SK-N-SH treated with all-trans-retinoic acid at 6 μM for 48 hours (cell line): ENCODE measurements at regions not wholly inside any gene's neighbourhood (a gene's known extent, or its start where the extent isn't known, plus 50 kb on each side); places are given as distances from the start of the nearest gene placed in this dataset.

Source experiments
- ARNTL ChIP-seq: fragments of 450-650 bp; formaldehyde crosslinking; IDR thresholded peaks from 2 replicates; pipeline ENCODE4 v1.5.0; 2020; ENCODE audit warnings: low read depth, mild to moderate bottlenecking, moderate library complexity, borderline replicate concordance
- CREB5 ChIP-seq: fragments of 250-450 bp; sonication (Bioruptor Pico); IDR thresholded peaks from 2 replicates; pipeline ENCODE4 v1.5.1; 2020; ENCODE audit warnings: low read depth, mild to moderate bottlenecking, moderate library complexity
- PPARA ChIP-seq: fragments of 250-450 bp; sonication (Bioruptor Pico); IDR thresholded peaks from 2 replicates; pipeline ENCODE4 v1.5.0; 2020; ENCODE audit warnings: mild to moderate bottlenecking, borderline replicate concordance

GRCh38 chr7:46297515-46297914 lies 376.4 kb upstream of the IGFBP3 start:
- TF ChIP-seq PPARA (CRISPR knock-in tag), result no peak
- TF ChIP-seq CREB5 (CRISPR knock-in tag), result no peak
- no peak for TF ChIP-seq ARNTL (CRISPR knock-in tag)
